ENCODE measurements at regions not wholly inside any gene's neighbourhood (a gene's known extent, or its start where the extent isn't known, plus 50 kb on each side); places are given as distances from the start of the nearest gene placed in this dataset.

DNA sequence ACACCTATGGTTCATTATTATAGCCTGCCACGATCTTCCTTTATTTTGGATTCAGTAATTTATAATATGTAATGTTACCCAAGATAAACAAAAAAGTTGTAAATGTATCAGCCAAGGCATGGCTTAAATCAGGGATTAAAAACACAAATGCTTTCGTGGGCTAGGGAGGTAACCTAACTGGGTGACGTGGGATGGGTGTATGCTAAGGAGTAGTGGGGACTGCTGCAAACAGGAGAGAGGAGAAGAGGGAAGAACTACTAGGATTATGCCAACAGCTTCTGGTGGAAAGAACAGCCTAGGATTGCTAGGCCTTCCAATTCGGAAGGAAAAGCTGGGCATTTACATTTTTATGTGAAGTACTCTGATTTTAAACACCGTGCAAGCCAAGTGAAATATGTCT lies 244.8 kb upstream of the POU3F2 start:
- ChIA-PET RAD21 (ENCODE audit: low non-redundant PET in 1 of 2, low total read pairs in 2 of 2, uncharacterized antibody in 2 of 2, unreplicated experiment in 2 of 2) (no interaction called here), POLR2A (no interaction called here), CTCF (no interaction called here)
- no peak for DNase-seq (ENCODE audit: low read depth, low spot score)
- Histone ChIP-seq H3K27ac (ENCODE audit: low read depth, low read length) (no peak overlapping the region), H3K9me2 (ENCODE audit: insufficient read depth) (no peaks in the 10 kb centered on the region), H4K20me1 (ENCODE audit: insufficient read depth) (no peaks in the 10 kb centered on the region), H3K79me2 (ENCODE audit: insufficient read depth, low read length) (no peaks in the 10 kb centered on the region), H3K36me3 (ENCODE audit: control insufficient read depth in 1 of 2, insufficient read depth in 2 of 2, low read length in 2 of 2) (no peaks in the 10 kb centered on the region), H2AFZ (ENCODE audit: low read depth, low read length, poor library complexity, severe bottlenecking) (no peak overlapping the region), H3K4me3 (replicated peaks in 1 of 2; ENCODE audit: low read depth in 1 of 2, low read length in 2 of 2) (no peak overlapping the region), H3K9me3 (ENCODE audit: control insufficient read depth in 1 of 2, insufficient read depth in 1 of 2, low read depth in 1 of 2, low read length in 2 of 2) (no peaks in the 10 kb centered on the region), H3K4me2 (ENCODE audit: low read length) (no peak overlapping the region), H3K27me3 (ENCODE audit: insufficient read depth, low read length) (peaks cover 26% of the 10 kb centered on the region; the same call in 1 of the 2 replicates), H3K9ac (ENCODE audit: low read length) (no peak overlapping the region), H3K4me1 (ENCODE audit: control insufficient read depth in 1 of 2, insufficient read depth in 2 of 2, low read length in 2 of 2) (no peaks in the 10 kb centered on the region)
- ATAC-seq, result no peak
- intact Hi-C loops (cut with micrococcal nuclease), result no loop called here
- no TSS peak for BruUV-seq (replicated peaks)
- TF ChIP-seq, protein P1, sequence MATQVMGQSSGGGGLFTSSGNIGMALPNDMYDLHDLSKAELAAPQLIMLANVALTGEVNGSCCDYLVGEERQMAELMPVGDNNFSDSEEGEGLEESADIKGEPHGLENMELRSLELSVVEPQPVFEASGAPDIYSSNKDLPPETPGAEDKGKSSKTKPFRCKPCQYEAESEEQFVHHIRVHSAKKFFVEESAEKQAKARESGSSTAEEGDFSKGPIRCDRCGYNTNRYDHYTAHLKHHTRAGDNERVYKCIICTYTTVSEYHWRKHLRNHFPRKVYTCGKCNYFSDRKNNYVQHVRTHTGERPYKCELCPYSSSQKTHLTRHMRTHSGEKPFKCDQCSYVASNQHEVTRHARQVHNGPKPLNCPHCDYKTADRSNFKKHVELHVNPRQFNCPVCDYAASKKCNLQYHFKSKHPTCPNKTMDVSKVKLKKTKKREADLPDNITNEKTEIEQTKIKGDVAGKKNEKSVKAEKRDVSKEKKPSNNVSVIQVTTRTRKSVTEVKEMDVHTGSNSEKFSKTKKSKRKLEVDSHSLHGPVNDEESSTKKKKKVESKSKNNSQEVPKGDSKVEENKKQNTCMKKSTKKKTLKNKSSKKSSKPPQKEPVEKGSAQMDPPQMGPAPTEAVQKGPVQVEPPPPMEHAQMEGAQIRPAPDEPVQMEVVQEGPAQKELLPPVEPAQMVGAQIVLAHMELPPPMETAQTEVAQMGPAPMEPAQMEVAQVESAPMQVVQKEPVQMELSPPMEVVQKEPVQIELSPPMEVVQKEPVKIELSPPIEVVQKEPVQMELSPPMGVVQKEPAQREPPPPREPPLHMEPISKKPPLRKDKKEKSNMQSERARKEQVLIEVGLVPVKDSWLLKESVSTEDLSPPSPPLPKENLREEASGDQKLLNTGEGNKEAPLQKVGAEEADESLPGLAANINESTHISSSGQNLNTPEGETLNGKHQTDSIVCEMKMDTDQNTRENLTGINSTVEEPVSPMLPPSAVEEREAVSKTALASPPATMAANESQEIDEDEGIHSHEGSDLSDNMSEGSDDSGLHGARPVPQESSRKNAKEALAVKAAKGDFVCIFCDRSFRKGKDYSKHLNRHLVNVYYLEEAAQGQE (IDR thresholded peaks at IDR 0.05; ENCODE audit: low read depth), result no peak
- TF ChIP-seq RAD21 (IDR thresholded peaks at IDR 0.05; ENCODE audit: low read depth) (no peak), TCF7L2 (IDR thresholded peaks at IDR 0.05; ENCODE audit: borderline replicate concordance, extremely low read depth, insufficient read depth, insufficient read length) (no peak), POLR2A (IDR thresholded peaks at IDR 0.05; ENCODE audit: borderline replicate concordance, extremely low read depth, insufficient read depth, insufficient read length) (no peak), EZH2phosphoT487 (IDR thresholded peaks at IDR 0.05; ENCODE audit: borderline replicate concordance) (no peak), EGR1 (IDR thresholded peaks at IDR 0.05; ENCODE audit: low read depth) (no peak)
- TF ChIP-seq, protein P2, sequence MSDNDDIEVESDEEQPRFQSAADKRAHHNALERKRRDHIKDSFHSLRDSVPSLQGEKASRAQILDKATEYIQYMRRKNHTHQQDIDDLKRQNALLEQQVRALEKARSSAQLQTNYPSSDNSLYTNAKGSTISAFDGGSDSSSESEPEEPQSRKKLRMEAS (IDR thresholded peaks at IDR 0.05), result no peak

Data from HCT116 (cell line).